Panc1 (cell line): ENCODE measurements at regions not wholly inside any gene's neighbourhood (a gene's known extent, or its start where the extent isn't known, plus 50 kb on each side); places are given as distances from the start of the nearest gene placed in this dataset.

Source experiments
- ATAC-seq: fragments of 200-7000 bp; cut with Tn5 transposase; 2 replicates; pipeline ENCODE4 v1.9.1; 2020; ENCODE audit warnings: mild to moderate bottlenecking, moderate library complexity
- BruUV-seq: library from RNA; stranded (reverse); fragments of 400-500 nt; replicated peaks from 2 replicates; lab custom pipeline; 2021; lab: Mats Ljungman, UMichigan
- CTCF ChIA-PET: fragments of 300-600 bp; sonication (Branson Sonifier 250); formaldehyde crosslinking; loops from one replicate; lab custom pipeline; 2022; ENCODE audit warnings: antibody characterized with exemption; lab: Charles Lee
- POLR2A ChIA-PET: fragments of 300-600 bp; sonication (Branson Sonifier 250); formaldehyde crosslinking; loops from one replicate; lab custom pipeline; 2022; ENCODE audit warnings: antibody characterized with exemption; lab: Charles Lee
- DNase-seq: peaks from one replicate; pipeline ENCODE4 v3.0.0-alpha.2; 2010; ENCODE audit warnings: low read depth, low spot score
- H3K27ac ChIP-seq: 2 replicates; pipeline ENCODE4 v1.5.1; 2011; ENCODE audit warnings: mild to moderate bottlenecking, low read length, inconsistent platforms
- H3K27me3 ChIP-seq: fragments of 200-500 bp; sonication (Bioruptor generic); 2 replicates; pipeline ENCODE4 v1.6.0; 2014; ENCODE audit warnings: low read length, inconsistent platforms; ENCODE audit not compliant: control insufficient read depth, insufficient read depth
- H3K36me3 ChIP-seq: fragments of 200-500 bp; sonication (Bioruptor generic); 2 replicates; pipeline ENCODE4 v1.5.1; 2014; ENCODE audit warnings: inconsistent platforms, mild to moderate bottlenecking, low read length, moderate library complexity; ENCODE audit not compliant: control insufficient read depth, insufficient read depth
- H3K4me1 ChIP-seq: 2 replicates; pipeline ENCODE4 v1.5.1; 2011; ENCODE audit warnings: inconsistent platforms, mild to moderate bottlenecking, low read length, moderate library complexity; ENCODE audit not compliant: control insufficient read depth, insufficient read depth
- H3K4me3 ChIP-seq, 2 experiments: 2 replicates each; pipeline ENCODE4 v1.5.1; 2011 to 2012; ENCODE audit warnings: low read depth in 2 of 2, low read length in 2 of 2, mild to moderate bottlenecking in 2 of 2, inconsistent platforms in 1 of 2, moderate library complexity in 1 of 2
- H3K9me3 ChIP-seq: fragments of 200-500 bp; sonication (Bioruptor generic); 2 replicates; pipeline ENCODE4 v1.5.1; 2014; ENCODE audit warnings: low read depth, mild to moderate bottlenecking, inconsistent platforms, low read length, moderate library complexity; ENCODE audit not compliant: control insufficient read depth, insufficient read depth
- POLR2AphosphoS5 ChIP-seq: IDR thresholded peaks from 2 replicates; pipeline ENCODE4 v1.6.1; 2012; ENCODE audit warnings: mild to moderate bottlenecking, low read depth, low read length, moderate library complexity
- SIN3A ChIP-seq: IDR thresholded peaks from 2 replicates; pipeline ENCODE4 v1.6.1; 2012; ENCODE audit warnings: low read depth, mild to moderate bottlenecking, low read length, moderate library complexity, borderline replicate concordance; ENCODE audit not compliant: insufficient read depth
- TCF7L2 ChIP-seq: IDR thresholded peaks from 2 replicates; pipeline ENCODE4 v1.6.1; 2011; ENCODE audit warnings: mild to moderate bottlenecking, low read depth, low read length, inconsistent platforms
- in situ Hi-C: cut with HindIII; loops from 2 replicates; pipeline ENCODE4 v1.10.0; 2016; ENCODE audit warnings: low sequenced_read_pairs, low pct_unique_long_range_greater_than_20kb
- intact Hi-C: fragments of 100-400 bp; cut with micrococcal nuclease; formaldehyde crosslinking; loops from one replicate; pipeline ENCODE4 v1.10.0; 2022; ENCODE audit not compliant: unreplicated experiment
- TF ChIP-seq, protein P1 (sequence below): fragments of 450-650 bp; IDR thresholded peaks from 2 replicates; pipeline ENCODE4 v1.5.1; 2017; ENCODE audit warnings: mild to moderate bottlenecking
- TF ChIP-seq, protein P2 (sequence below), 2 experiments: IDR thresholded peaks; 2 replicates each; pipeline ENCODE4 v1.6.1; 2011 to 2012; ENCODE audit warnings: low read depth in 2 of 2, control low read depth in 1 of 2, low read length in 1 of 2, mild to moderate bottlenecking in 1 of 2, moderate library complexity in 1 of 2; ENCODE audit not compliant: insufficient read depth in 1 of 2

DNA sequence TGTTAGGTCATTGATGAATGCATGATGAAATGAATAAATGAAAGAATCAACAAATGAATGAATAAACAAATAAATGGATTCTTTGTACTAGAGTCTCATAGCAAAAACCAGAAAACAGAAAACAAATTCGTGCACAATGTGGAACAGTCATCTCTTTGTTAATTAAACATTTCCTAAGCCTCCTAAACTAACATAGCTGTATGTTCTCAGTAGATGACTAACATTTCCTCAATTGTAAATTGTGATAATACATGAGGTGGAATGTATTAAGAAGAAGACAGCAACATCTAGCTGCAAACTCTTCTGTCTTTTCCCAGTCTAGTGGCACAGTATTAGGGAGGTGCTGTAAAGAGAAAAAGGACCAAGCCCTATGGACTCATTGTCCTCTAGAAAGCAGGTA, 1021.0 kb downstream of the MCTP2 start:
- Histone ChIP-seq H3K27ac (no peak overlapping the region; the same call in 1 of the 2 replicates), H3K9me3 (peaks cover 43% of the 10 kb centered on the region; the same call in 1 of the 2 replicates), H3K4me1 (no peaks in the 10 kb centered on the region), H3K36me3 (no peaks in the 10 kb centered on the region), H3K4me3 (no peak overlapping the region), H3K27me3 (no peaks in the 10 kb centered on the region)
- no peak for TF ChIP-seq SIN3A
- TF ChIP-seq, protein P1, sequence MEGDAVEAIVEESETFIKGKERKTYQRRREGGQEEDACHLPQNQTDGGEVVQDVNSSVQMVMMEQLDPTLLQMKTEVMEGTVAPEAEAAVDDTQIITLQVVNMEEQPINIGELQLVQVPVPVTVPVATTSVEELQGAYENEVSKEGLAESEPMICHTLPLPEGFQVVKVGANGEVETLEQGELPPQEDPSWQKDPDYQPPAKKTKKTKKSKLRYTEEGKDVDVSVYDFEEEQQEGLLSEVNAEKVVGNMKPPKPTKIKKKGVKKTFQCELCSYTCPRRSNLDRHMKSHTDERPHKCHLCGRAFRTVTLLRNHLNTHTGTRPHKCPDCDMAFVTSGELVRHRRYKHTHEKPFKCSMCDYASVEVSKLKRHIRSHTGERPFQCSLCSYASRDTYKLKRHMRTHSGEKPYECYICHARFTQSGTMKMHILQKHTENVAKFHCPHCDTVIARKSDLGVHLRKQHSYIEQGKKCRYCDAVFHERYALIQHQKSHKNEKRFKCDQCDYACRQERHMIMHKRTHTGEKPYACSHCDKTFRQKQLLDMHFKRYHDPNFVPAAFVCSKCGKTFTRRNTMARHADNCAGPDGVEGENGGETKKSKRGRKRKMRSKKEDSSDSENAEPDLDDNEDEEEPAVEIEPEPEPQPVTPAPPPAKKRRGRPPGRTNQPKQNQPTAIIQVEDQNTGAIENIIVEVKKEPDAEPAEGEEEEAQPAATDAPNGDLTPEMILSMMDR = no peak
- ChIA-PET CTCF (no interaction called here), POLR2A (no interaction called here)
- DNase-seq (no peak), ATAC-seq (peak; percentile 63)
- intact Hi-C loops (loop anchor here (10.0 kb wide), 1 partner anchor 228 kb away; no protein-coding TSS in a partner anchor), in situ Hi-C loops (no loop called here)
- BruUV-seq = no TSS peak

DNA sequence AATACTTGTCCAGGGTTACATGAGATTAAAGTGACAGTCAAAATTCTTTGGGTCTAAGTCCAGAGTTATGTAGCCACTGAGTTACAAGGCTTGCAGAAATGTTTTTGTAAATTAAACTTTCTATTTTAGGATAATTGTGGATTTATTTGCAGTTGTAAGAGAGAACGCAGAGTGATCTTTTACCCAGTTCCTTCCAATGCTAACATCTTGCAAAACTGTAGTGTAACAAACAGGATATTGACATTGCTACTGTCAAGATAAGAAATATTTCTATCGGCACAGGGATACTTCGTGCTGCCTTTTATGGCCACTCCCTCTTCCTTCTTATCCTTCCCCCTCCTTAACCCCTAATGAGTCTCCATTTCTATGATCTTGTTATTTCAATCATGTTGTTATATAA, 1022.9 kb downstream of the MCTP2 start:
- no peak for DNase-seq
- H3K9me3 ChIP-seq = peaks cover 24% of the 10 kb centered on the region; the same call in 1 of the 2 replicates
- in situ Hi-C loops (no loop called here), intact Hi-C loops (loop anchor here (10.0 kb wide), 1 partner anchor 229 kb away; no protein-coding TSS in a partner anchor)
- peaks cover 5% of the 10 kb centered on the region for H3K4me1 ChIP-seq
- TF ChIP-seq POLR2AphosphoS5 = no peak
- TF ChIP-seq, protein P2, sequence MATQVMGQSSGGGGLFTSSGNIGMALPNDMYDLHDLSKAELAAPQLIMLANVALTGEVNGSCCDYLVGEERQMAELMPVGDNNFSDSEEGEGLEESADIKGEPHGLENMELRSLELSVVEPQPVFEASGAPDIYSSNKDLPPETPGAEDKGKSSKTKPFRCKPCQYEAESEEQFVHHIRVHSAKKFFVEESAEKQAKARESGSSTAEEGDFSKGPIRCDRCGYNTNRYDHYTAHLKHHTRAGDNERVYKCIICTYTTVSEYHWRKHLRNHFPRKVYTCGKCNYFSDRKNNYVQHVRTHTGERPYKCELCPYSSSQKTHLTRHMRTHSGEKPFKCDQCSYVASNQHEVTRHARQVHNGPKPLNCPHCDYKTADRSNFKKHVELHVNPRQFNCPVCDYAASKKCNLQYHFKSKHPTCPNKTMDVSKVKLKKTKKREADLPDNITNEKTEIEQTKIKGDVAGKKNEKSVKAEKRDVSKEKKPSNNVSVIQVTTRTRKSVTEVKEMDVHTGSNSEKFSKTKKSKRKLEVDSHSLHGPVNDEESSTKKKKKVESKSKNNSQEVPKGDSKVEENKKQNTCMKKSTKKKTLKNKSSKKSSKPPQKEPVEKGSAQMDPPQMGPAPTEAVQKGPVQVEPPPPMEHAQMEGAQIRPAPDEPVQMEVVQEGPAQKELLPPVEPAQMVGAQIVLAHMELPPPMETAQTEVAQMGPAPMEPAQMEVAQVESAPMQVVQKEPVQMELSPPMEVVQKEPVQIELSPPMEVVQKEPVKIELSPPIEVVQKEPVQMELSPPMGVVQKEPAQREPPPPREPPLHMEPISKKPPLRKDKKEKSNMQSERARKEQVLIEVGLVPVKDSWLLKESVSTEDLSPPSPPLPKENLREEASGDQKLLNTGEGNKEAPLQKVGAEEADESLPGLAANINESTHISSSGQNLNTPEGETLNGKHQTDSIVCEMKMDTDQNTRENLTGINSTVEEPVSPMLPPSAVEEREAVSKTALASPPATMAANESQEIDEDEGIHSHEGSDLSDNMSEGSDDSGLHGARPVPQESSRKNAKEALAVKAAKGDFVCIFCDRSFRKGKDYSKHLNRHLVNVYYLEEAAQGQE (IDR thresholded peaks at IDR 0.05; ENCODE audit: insufficient read depth in 1 of 2, low read depth in 2 of 2, low read length in 1 of 2) = no peak
- no peak for TF ChIP-seq SIN3A
- no peak for TF ChIP-seq TCF7L2
- TF ChIP-seq, protein P1 = no peak
- POLR2A ChIA-PET = no interaction called here
- H3K4me3 ChIP-seq = no peak overlapping the region
- no peaks in the 10 kb centered on the region for H3K27me3 ChIP-seq
- no peak overlapping the region for H3K27ac ChIP-seq
- ATAC-seq = no peak
- H3K36me3 ChIP-seq = no peaks in the 10 kb centered on the region
- BruUV-seq = no TSS peak
- CTCF ChIA-PET = no interaction called here
